Testis (tissue), 2 donors: ENCODE measurements at regions not wholly inside any gene's neighbourhood (a gene's known extent, or its start where the extent isn't known, plus 50 kb on each side); places are given as distances from the start of the nearest gene placed in this dataset.

ENCODE experiments used
- CTCF ChIP-seq, 3 experiments: fragments of 450-650 bp in 2 of 3; fragments of 200-600 bp in 1 of 3; sonication (generic) in 1 of 3; IDR thresholded peaks; one replicate each; pipeline ENCODE4 v1.5.1; 2016 to 2019; ENCODE audit warnings: antibody characterized with exemption in 3 of 3, mild to moderate bottlenecking in 2 of 3, moderate library complexity in 1 of 3
- POLR2A ChIP-seq: fragments of 450-650 bp; IDR thresholded peaks from one replicate; pipeline ENCODE4 v1.6.1; 2017; ENCODE audit warnings: antibody characterized with exemption, mild to moderate bottlenecking, moderate library complexity

GRCh38 chr6:5865506-5866031 lies 141.2 kb downstream of the NRN1 start:
- TF ChIP-seq POLR2A (no peak), CTCF (IDR thresholded peaks at IDR 0.05) (no peak)
